Limb (tissue), 2 donors: ENCODE measurements at regions not wholly inside any gene's neighbourhood (a gene's known extent, or its start where the extent isn't known, plus 50 kb on each side); places are given as distances from the start of the nearest gene placed in this dataset.
"Not testable (repeated sequence)": the region's sequence is repeated elsewhere in the genome, so short reads cannot be mapped to it uniquely, and the experiment has no call there.

Experiments
- DNase-seq, 2 donors: peaks; one replicate each; pipeline ENCODE4 v3.0.0-alpha.2; 2016; ENCODE audit errors: extremely low spot score in 2 of 2

- not testable (repeated sequence) for DNase-seq
Observed at GRCh38 chr2:58745334-58745733, 504.2 kb upstream of the FANCL start.

DNA sequence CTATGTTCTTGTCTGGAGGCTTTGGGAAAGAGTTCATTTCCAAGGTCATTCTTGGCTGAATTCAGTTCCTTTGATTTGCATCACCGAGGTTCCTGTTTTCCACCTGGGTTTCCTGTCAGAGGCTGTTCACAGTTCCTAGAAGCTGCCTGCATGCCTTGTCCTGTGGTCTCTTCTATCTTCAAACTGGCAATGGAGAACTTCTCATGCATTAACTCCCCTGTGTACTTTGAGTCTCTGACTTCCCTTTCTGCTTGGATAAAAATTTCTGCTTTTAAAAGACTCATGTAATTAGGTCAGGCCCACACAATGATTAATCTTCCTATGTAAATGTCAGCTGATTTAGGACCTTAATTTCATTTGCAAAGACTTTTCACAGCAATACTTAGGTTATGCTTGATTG lies 499.3 kb upstream of the FANCL start:
- DNase-seq, result no peak

DNA sequence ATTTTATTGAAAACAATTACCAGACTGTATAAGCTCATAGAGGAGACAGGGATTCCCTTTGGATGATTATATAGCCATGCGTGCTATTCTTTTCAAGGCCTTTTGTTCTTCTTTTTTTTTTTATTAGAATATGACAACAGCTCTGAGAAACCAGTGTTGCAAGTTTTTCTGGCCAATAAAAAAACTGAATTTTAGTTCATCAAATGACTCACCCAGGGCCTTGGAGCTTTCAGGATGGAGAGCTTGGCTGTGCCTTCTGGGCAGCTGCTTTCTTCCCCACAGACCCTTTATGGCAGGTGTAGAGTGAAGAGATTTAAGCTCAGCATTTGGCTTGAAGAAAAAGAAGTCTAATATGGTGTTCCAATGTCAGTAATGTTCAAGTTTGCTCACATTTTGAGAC lies 497.9 kb upstream of the FANCL start:
- DNase-seq, result no peak

DNA sequence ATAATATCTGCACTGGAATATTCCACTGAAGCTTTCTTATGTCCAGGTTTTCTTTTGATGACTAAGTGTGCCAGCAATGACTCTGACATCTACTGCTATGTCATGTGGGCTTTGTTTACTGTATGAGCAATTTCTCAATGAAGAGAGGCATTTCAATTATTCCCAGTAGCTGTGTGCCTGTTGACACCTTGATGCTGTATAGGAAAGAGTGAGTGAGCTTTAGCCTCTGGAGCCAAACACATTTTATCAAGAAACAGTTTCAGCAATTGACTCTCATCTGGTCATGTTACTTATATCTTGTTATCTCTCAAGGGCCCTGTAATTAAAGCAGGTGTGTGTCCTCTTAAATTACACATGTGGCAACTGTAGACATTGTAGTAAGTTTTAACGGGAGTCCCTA lies 493.2 kb upstream of the FANCL start:
- no peak for DNase-seq

DNA sequence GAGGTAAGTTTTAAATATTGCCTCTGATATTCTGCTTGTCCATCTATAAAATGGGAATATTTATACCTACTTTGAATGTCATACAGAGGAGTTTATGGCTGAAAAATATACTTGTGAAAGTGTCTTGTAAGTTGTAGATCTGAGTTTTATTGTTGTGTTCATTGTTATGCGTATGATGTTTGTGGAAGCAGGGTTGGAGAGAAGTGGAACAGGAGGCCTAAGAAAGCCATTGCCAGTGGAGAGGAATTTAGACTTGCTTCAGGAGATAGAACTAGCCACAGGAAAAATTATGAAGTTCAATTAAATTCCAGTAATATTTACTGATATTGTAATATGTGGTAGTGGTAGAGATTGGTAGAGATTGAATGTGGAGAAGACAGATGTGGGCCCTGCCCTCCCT lies 491.9 kb upstream of the FANCL start:
- DNase-seq, result no peak

DNA sequence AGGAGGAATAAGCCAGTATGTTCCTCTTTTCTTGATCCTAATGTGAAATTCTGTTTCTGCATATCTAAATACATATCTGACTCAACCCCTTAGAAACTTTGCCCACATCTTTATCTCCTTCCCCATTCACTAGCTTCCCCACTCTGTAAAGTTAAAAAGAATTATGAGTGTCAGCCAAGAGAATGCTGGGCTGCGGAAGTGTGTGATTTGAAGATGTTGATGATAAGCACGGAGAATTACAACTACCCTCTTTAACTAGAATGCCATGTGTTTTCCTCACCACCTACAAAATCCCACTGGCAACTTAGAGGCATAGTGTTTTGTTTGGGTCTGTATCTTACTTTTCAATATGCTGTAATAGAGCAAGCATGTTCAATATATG lies 490.4 kb upstream of the FANCL start:
- DNase-seq, result no peak

DNA sequence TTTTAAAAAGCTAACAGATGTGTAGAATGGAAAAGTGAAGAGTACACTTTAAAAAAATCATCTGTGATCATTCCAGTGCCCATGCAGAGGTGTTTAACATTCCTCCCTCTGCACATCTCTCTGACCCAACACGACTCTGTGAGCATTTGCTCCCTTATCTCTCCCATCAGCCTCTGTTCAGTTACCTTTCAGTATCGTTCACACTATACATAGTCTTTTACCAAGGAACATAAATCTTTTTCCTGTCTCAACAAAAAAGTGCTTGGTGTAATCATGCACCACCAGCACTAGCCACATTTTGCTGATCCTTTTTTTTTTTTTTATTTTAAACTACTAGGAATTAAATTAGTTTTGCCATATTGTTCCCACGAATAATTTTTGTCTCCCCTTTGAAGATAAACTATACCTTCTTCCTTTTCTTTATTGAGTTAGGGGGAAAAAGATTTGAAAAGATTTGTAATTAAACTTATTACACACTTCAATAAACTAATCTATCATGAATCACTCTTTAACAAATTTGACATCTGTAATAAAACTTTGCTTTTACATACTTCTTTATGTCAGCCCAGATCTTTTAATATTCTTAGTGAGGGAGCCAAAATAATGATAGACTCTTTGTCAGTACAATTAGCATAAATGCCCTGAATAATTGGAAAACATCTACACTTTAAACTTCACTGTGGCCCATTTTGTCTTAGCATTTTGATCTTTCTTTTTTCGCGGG lies 489.8 kb upstream of the FANCL start:
- DNase-seq, result no peak

DNA sequence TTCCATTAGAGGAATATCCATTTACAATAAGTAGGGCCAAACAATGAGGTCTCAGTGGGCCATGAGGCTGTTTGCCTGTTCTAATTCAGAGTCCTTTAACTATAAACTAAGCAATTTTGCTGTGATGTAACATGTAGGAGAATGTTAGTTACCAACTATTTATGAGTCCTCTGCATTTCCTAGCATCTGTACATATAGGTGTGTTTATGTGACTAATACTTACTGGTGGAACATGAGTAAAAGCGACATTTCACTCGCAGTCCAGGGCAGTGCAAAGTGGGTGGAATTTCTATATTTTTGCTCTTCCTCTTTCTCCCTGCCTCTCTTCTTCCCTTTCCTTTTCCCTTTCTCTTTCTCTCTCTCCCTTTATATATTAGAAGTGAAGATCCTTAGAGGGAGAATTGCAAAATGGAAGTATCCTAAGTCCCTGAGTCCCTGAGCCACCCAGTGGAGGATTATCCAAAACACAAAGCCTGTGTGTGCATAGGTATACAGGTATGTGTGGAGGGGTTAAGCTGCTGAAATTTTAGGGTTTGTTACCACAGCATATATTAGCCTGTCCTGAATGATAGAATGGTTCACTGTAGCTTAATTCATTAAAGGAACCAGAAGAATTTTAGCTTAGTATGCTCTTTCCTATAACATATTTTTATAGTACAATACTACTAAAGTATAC lies 487.0 kb upstream of the FANCL start:
- DNase-seq, result no peak

GRCh38 chr2:58721912-58722591 lies 480.9 kb upstream of the FANCL start:
- no peak for DNase-seq

DNA sequence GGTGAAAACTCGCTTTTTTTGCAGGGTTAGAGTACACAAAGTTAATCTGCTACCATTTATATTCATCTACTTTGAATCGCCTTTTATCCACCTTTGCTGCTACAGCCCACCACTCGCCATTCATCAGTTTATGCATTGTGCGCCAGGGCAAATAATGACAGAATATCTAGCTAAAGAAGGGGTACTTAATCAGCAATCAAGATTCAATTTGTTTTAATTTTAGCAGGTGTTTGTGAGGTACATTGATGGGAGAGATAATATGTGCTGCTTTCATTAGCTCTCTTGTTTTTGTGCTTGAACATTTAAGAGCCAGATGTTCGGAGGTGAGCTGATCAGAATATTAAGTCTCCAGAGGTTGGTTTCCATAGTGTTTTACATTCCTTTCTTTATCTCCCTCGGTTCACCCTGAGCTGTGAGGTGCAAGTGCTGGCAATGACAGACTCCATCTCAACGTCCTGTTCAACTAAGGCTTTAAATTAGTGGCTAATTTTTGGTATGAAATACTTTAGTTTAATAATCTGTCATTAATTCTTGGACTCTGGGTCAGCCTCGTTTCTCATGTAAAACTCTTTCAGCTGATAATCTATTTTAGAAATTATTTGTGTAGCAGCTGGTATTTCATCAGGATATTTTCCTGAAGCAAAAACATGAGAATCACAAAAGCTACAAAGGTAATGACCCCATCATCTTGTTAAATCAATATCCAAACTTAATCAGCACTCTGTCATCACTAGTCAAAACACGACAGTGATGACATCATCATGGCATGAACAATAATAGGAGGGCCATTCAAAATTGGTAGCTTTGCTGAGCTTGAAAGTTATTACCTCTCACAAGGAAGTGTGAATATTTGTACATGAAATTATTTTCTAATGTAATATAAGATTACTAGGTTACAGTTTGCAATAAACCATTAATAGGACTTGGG lies 479.9 kb upstream of the FANCL start:
- no peak for DNase-seq

GRCh38 chr2:58720033-58720769 lies 479.1 kb upstream of the FANCL start:
- no peak for DNase-seq

DNA sequence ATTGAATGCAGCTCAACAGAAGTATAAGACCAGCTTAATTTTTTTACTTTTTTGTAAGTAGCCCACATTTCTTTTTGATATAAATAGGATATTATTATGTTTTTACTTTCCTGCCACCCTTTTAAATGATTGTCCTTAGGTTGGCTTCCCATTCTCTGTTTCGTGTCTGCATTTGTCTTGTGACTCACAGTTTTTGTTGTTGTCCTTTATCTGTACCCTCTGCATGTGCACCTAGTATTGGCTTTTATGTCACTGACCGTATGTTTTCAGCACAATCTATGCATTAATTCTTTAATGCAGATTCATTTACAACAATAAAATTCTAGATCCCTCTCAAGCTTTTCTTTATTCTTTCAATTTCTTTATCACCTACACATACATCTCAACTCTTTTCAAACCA lies 474.2 kb upstream of the FANCL start:
- no peak for DNase-seq

- no peak for DNase-seq
Observed at GRCh38 chr2:58714238-58714637, 473.1 kb upstream of the FANCL start.

GRCh38 chr2:58710795-58711279 lies 469.7 kb upstream of the FANCL start:
- no peak for DNase-seq

- DNase-seq, result no peak
Observed at GRCh38 chr2:58709687-58710354, 468.7 kb upstream of the FANCL start.

GRCh38 chr2:58709274-58709673 lies 468.1 kb upstream of the FANCL start:
- no peak for DNase-seq

DNA sequence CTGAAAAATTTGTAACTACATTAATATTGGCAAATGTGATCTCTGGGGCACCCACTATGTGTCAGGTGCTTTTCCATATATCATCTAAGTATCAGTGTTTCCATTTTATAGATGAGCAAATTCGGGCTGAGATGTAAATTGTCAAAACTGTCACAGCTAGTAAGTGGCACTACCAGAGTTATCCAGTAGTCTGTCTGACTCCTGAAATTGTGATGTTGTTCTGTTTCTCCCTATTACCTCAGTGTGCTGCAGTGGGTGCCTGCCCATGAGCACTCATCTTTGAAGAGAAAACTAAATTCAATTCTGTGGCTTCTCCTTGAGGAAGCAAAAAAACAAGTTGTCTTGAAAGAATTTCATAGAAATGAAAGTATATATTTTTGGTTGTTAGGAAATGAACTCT lies 467.4 kb upstream of the FANCL start:
- no peak for DNase-seq

- DNase-seq, result no peak
Observed at GRCh38 chr2:58702302-58702885, 461.3 kb upstream of the FANCL start.

DNA sequence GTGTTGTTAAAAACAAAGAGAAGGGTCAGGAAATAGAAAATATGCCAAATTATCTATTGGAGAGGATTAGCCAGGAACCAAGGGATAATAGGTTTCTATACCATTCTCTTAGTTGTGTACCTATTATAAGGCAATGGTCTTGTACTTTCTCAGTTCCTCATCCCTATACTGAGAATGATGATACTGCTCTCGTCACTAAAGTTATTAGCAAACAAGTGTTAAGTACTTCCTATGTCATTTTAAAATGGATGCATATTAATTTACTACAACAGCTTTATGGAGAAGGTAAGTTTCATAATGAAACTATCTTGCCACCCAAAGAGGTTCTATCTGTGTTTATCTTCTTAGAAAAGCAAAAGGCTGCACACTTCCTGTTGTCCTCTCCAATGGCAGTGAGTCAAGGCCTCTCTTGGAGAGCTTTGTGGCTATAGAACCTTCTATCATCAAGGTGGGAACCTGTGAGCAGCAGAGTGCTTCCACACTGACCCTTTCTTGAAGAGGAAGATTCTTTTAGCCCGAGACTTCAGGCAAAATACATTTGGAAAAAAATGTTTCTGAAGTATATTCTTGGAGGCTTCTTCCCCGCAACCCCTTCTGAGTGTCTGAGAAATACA lies 460.7 kb upstream of the FANCL start:
- no peak for DNase-seq
